ENCODE measurements at regions not wholly inside any gene's neighbourhood (a gene's known extent, or its start where the extent isn't known, plus 50 kb on each side); places are given as distances from the start of the nearest gene placed in this dataset.

- H3K27me3 ChIP-seq (ENCODE audit: insufficient read depth, low read length): no peaks in the 10 kb centered on the region
- H3K9ac ChIP-seq (ENCODE audit: low read depth, low read length): no peak overlapping the region
- peaks cover 17% of the 10 kb centered on the region for H3K4me1 ChIP-seq (ENCODE audit: insufficient read depth, low read length)
- H3K27ac ChIP-seq (ENCODE audit: low read depth, low read length): no peak overlapping the region
- no peak overlapping the region for H3K4me3 ChIP-seq (ENCODE audit: low read length)
- no peaks in the 10 kb centered on the region for H3K9me3 ChIP-seq (ENCODE audit: insufficient read depth, low read depth, low read length)
- 95% methylated on average over 8 of the region's 8 CpGs for WGBS
- H3K36me3 ChIP-seq (ENCODE audit: insufficient read depth, low read length): no peaks in the 10 kb centered on the region
These were observed 163.2 kb upstream of the JARID2 start for GRCh38 chr6:15082708-15083107.

GRCh38 chr6:15086348-15087158 is 159.3 kb upstream of the JARID2 start:
- Histone ChIP-seq H3K27me3 (ENCODE audit: insufficient read depth, low read length) (no peaks in the 10 kb centered on the region), H3K27ac (ENCODE audit: low read depth, low read length) (no peak overlapping the region), H3K4me1 (ENCODE audit: insufficient read depth, low read length) (no peaks in the 10 kb centered on the region), H3K36me3 (ENCODE audit: insufficient read depth, low read length) (no peaks in the 10 kb centered on the region), H3K9me3 (ENCODE audit: insufficient read depth, low read depth, low read length) (no peaks in the 10 kb centered on the region), H3K9ac (ENCODE audit: low read depth, low read length) (no peak overlapping the region), H3K4me3 (ENCODE audit: low read length) (no peak overlapping the region)
- 88% methylated on average over 12 of the region's 12 CpGs for WGBS

DNA sequence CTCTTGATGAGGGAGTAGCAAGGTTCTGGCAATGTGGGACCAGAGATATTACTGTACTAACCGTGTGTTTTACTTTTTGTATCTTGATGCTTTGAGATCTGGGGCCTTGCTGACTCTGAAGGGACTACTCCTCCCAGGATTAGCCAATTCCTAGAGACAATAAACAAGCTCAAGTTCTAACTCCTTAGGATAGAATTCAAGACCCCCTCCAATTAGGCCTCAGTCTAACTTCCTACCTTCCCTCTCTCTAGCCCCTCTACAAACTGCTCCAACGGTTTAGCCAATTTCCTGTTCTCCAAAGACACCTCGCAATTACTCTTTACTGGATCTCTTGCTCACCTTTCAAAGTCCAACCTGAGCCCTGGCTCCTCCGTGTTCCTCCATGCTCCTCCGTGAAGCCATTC is 158.7 kb upstream of the JARID2 start:
- H3K36me3 ChIP-seq (ENCODE audit: insufficient read depth, low read length): no peaks in the 10 kb centered on the region
- 93% methylated on average over 5 of the region's 5 CpGs for WGBS
- H3K4me1 ChIP-seq (ENCODE audit: insufficient read depth, low read length): no peaks in the 10 kb centered on the region
- H3K27ac ChIP-seq (ENCODE audit: low read depth, low read length): no peak overlapping the region
- H3K9me3 ChIP-seq (ENCODE audit: insufficient read depth, low read depth, low read length): no peaks in the 10 kb centered on the region
- H3K27me3 ChIP-seq (ENCODE audit: insufficient read depth, low read length): no peaks in the 10 kb centered on the region
- no peak overlapping the region for H3K4me3 ChIP-seq (ENCODE audit: low read length)
- H3K9ac ChIP-seq (ENCODE audit: low read depth, low read length): no peak overlapping the region

GRCh38 chr6:15088904-15089568 is 156.8 kb upstream of the JARID2 start:
- Histone ChIP-seq H3K36me3 (ENCODE audit: insufficient read depth, low read length) (no peaks in the 10 kb centered on the region), H3K27ac (ENCODE audit: low read depth, low read length) (no peak overlapping the region), H3K27me3 (ENCODE audit: insufficient read depth, low read length) (no peaks in the 10 kb centered on the region), H3K9ac (ENCODE audit: low read depth, low read length) (no peak overlapping the region), H3K9me3 (ENCODE audit: insufficient read depth, low read depth, low read length) (no peaks in the 10 kb centered on the region), H3K4me1 (ENCODE audit: insufficient read depth, low read length) (no peaks in the 10 kb centered on the region), H3K4me3 (ENCODE audit: low read length) (no peak overlapping the region)
- 78% methylated on average over 7 of the region's 7 CpGs for WGBS

DNA sequence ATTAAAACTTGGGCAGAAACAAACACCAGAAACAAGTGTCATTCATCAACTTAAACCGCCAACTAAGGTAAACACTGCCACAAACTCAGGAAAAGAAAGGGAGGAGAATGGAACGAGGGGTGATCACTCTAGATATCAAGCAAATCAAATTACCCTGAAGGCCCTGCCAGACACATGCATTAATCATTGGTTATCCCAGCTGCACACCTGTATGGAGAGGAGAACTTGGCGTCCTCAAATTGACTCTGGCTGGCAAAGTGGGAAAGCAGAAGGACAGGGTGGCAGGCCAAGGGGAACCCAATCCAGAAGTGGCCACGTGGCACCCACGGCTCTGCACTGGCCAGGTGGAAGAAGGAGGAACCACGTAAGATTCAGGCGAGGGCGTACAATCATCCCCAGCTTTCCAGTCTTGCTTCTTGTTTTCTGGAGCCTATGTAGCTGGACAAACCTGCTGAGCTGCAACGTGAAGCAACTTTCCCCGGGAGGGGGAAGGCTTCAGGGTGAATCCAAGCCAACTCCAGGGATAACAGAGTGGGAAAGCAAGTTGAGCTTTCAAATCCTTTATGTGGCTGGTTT is 156.2 kb upstream of the JARID2 start:
- Histone ChIP-seq H3K27ac (ENCODE audit: low read depth, low read length) (no peak overlapping the region), H3K9me3 (ENCODE audit: insufficient read depth, low read depth, low read length) (no peaks in the 10 kb centered on the region), H3K4me1 (ENCODE audit: insufficient read depth, low read length) (no peaks in the 10 kb centered on the region), H3K9ac (ENCODE audit: low read depth, low read length) (no peak overlapping the region), H3K36me3 (ENCODE audit: insufficient read depth, low read length) (no peaks in the 10 kb centered on the region), H3K4me3 (ENCODE audit: low read length) (no peak overlapping the region), H3K27me3 (ENCODE audit: insufficient read depth, low read length) (no peaks in the 10 kb centered on the region)
- WGBS: 86% methylated on average over 9 of the region's 10 CpGs

- Histone ChIP-seq H3K4me3 (ENCODE audit: low read length) (no peak overlapping the region), H3K4me1 (ENCODE audit: insufficient read depth, low read length) (no peaks in the 10 kb centered on the region), H3K9me3 (ENCODE audit: insufficient read depth, low read depth, low read length) (no peaks in the 10 kb centered on the region), H3K27me3 (ENCODE audit: insufficient read depth, low read length) (no peaks in the 10 kb centered on the region), H3K27ac (ENCODE audit: low read depth, low read length) (no peak overlapping the region), H3K9ac (ENCODE audit: low read depth, low read length) (no peak overlapping the region), H3K36me3 (ENCODE audit: insufficient read depth, low read length) (no peaks in the 10 kb centered on the region)
- WGBS: 80% methylated on average over 7 of the region's 7 CpGs
These were observed 155.7 kb upstream of the JARID2 start for GRCh38 chr6:15090145-15090579.

- H3K9me3 ChIP-seq (ENCODE audit: insufficient read depth, low read depth, low read length): no peaks in the 10 kb centered on the region
- 87% methylated on average over 9 of the region's 9 CpGs for WGBS
- H3K27ac ChIP-seq (ENCODE audit: low read depth, low read length): no peak overlapping the region
These were observed 155.0 kb upstream of the JARID2 start for GRCh38 chr6:15090745-15091384.

GRCh38 chr6:15096894-15097837 is 148.7 kb upstream of the JARID2 start:
- Histone ChIP-seq H3K27me3 (ENCODE audit: insufficient read depth, low read length) (no peaks in the 10 kb centered on the region), H3K9ac (ENCODE audit: low read depth, low read length) (no peak overlapping the region), H3K9me3 (ENCODE audit: insufficient read depth, low read depth, low read length) (no peaks in the 10 kb centered on the region), H3K4me3 (ENCODE audit: low read length) (no peak overlapping the region), H3K4me1 (ENCODE audit: insufficient read depth, low read length) (no peaks in the 10 kb centered on the region), H3K36me3 (ENCODE audit: insufficient read depth, low read length) (no peaks in the 10 kb centered on the region), H3K27ac (ENCODE audit: low read depth, low read length) (no peak overlapping the region)
- 93% methylated on average over 16 of the region's 17 CpGs for WGBS

More at GRCh38 chr6:15090745-15091384, 155.0 kb upstream of the JARID2 start:
- no peak overlapping the region for H3K4me3 ChIP-seq (ENCODE audit: low read length)
- H3K4me1 ChIP-seq (ENCODE audit: insufficient read depth, low read length): no peaks in the 10 kb centered on the region
- H3K9ac ChIP-seq (ENCODE audit: low read depth, low read length): no peak overlapping the region
- H3K27me3 ChIP-seq (ENCODE audit: insufficient read depth, low read length): no peaks in the 10 kb centered on the region
- no peaks in the 10 kb centered on the region for H3K36me3 ChIP-seq (ENCODE audit: insufficient read depth, low read length)

GRCh38 chr6:15101130-15101529 is 144.7 kb upstream of the JARID2 start:
- no peak overlapping the region for H3K27ac ChIP-seq (ENCODE audit: low read depth, low read length)
- H3K9me3 ChIP-seq (ENCODE audit: insufficient read depth, low read depth, low read length): no peaks in the 10 kb centered on the region
- no peak overlapping the region for H3K9ac ChIP-seq (ENCODE audit: low read depth, low read length)
- H3K27me3 ChIP-seq (ENCODE audit: insufficient read depth, low read length): no peaks in the 10 kb centered on the region
- no peaks in the 10 kb centered on the region for H3K36me3 ChIP-seq (ENCODE audit: insufficient read depth, low read length)
- H3K4me1 ChIP-seq (ENCODE audit: insufficient read depth, low read length): no peaks in the 10 kb centered on the region; the same call in 1 of the 2 replicates
- no peak overlapping the region for H3K4me3 ChIP-seq (ENCODE audit: low read length)
- 97% methylated on average over 6 of the region's 7 CpGs for WGBS

DNA sequence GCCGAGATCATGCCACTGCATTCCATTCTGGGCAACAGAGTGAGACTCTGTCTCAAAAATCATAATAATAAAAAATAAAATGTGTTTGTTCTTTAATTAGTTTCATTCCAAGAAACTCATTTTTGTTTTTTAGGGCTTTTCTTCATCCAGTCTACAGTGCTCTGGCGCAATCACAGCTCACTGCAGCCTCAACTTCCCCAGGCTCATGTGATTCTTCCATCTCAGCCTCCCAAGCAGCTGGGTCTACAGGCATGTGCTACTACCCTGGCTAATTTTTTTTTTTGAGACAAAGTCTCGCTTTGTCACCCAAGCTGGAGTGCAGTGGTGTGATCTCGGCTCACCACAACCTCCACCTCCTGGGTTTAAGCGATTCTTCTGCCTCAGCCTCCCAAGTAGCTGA is 143.6 kb upstream of the JARID2 start:
- Histone ChIP-seq H3K4me1 (ENCODE audit: insufficient read depth, low read length) (no peaks in the 10 kb centered on the region; the same call in 1 of the 2 replicates), H3K9ac (ENCODE audit: low read depth, low read length) (no peak overlapping the region), H3K9me3 (ENCODE audit: insufficient read depth, low read depth, low read length) (no peaks in the 10 kb centered on the region), H3K4me3 (ENCODE audit: low read length) (no peak overlapping the region), H3K36me3 (ENCODE audit: insufficient read depth, low read length) (no peaks in the 10 kb centered on the region), H3K27me3 (ENCODE audit: insufficient read depth, low read length) (no peaks in the 10 kb centered on the region), H3K27ac (ENCODE audit: low read depth, low read length) (no peak overlapping the region)
- WGBS: 96% methylated on average over 5 of the region's 5 CpGs
